ENCODE measurements at regions not wholly inside any gene's neighbourhood (a gene's known extent, or its start where the extent isn't known, plus 50 kb on each side); places are given as distances from the start of the nearest gene placed in this dataset.

GRCh38 chr16:63945806-63946205, 1176.1 kb downstream of the CDH11 start:
- Histone ChIP-seq H3K9ac (ENCODE audit: low read length) (no peak overlapping the region), H3K9me2 (replicated peaks; ENCODE audit: insufficient read depth, low read length) (no peaks in the 10 kb centered on the region), H3K27me3 (ENCODE audit: low read length) (no peaks in the 10 kb centered on the region), H3K36me3 (ENCODE audit: insufficient read depth, low read length) (no peaks in the 10 kb centered on the region), H3K27ac (ENCODE audit: low read length) (no peak overlapping the region), H3K79me2 (ENCODE audit: low read length) (no peaks in the 10 kb centered on the region), H3K9me3 (ENCODE audit: low read length) (no peaks in the 10 kb centered on the region), H2AFZ (ENCODE audit: low read length) (no peak overlapping the region), H3K4me3 (ENCODE audit: low read length) (no peak overlapping the region), H4K20me1 (ENCODE audit: insufficient read depth, low read depth, low read length) (no peaks in the 10 kb centered on the region), H3K4me2 (ENCODE audit: low read depth, low read length, poor library complexity, severe bottlenecking) (no peak overlapping the region), H3K4me1 (ENCODE audit: low read length) (no peaks in the 10 kb centered on the region)
- DNase-seq, result no peak

DNA sequence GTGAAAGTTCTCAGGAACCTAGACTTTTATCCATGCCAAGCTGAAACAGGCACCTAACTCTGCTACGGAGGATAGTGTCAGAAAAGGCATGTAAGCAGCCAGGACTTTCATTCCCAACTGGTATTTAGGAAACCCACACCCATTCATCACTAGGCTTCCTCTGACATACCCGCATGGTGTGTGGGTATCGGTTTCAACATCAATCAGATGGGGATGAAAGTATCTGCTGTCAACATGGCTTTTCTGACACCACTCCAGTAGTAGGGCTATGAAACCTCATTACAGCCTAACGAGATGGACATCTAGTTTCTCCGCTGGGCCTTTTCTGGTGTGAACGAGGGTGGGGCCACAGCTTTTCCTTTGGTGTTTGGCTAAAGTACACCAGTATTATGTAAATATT, 1178.3 kb downstream of the CDH11 start:
- Histone ChIP-seq H3K4me3 (ENCODE audit: low read length) (no peak overlapping the region), H3K27me3 (ENCODE audit: low read length) (no peaks in the 10 kb centered on the region), H4K20me1 (ENCODE audit: insufficient read depth, low read depth, low read length) (no peaks in the 10 kb centered on the region), H3K9me2 (replicated peaks; ENCODE audit: insufficient read depth, low read length) (no peaks in the 10 kb centered on the region), H3K27ac (ENCODE audit: low read length) (no peak overlapping the region), H2AFZ (ENCODE audit: low read length) (no peak overlapping the region), H3K9me3 (ENCODE audit: low read length) (no peaks in the 10 kb centered on the region), H3K9ac (ENCODE audit: low read length) (no peak overlapping the region), H3K4me2 (ENCODE audit: low read depth, low read length, poor library complexity, severe bottlenecking) (no peak overlapping the region), H3K36me3 (ENCODE audit: insufficient read depth, low read length) (no peaks in the 10 kb centered on the region), H3K79me2 (ENCODE audit: low read length) (no peaks in the 10 kb centered on the region), H3K4me1 (ENCODE audit: low read length) (no peaks in the 10 kb centered on the region)
- DNase-seq, result no peak

GRCh38 chr16:63938661-63939060, 1183.2 kb downstream of the CDH11 start:
- no peak overlapping the region for H3K9ac ChIP-seq (ENCODE audit: low read length)
- no peak overlapping the region for H3K27ac ChIP-seq (ENCODE audit: low read length)
- no peaks in the 10 kb centered on the region for H3K9me3 ChIP-seq (ENCODE audit: low read length)
- no peak overlapping the region for H3K4me2 ChIP-seq (ENCODE audit: low read depth, low read length, poor library complexity, severe bottlenecking)
- H3K9me2 ChIP-seq (replicated peaks; ENCODE audit: insufficient read depth, low read length), result no peaks in the 10 kb centered on the region
- DNase-seq, result no peak
- no peaks in the 10 kb centered on the region for H3K27me3 ChIP-seq (ENCODE audit: low read length)
- no peaks in the 10 kb centered on the region for H3K79me2 ChIP-seq (ENCODE audit: low read length)
- no peak overlapping the region for H2AFZ ChIP-seq (ENCODE audit: low read length)
- no peaks in the 10 kb centered on the region for H4K20me1 ChIP-seq (ENCODE audit: insufficient read depth, low read depth, low read length)
- H3K4me3 ChIP-seq (ENCODE audit: low read length), result no peak overlapping the region
- H3K36me3 ChIP-seq (ENCODE audit: insufficient read depth, low read length), result no peaks in the 10 kb centered on the region
- no peaks in the 10 kb centered on the region for H3K4me1 ChIP-seq (ENCODE audit: low read length)

- H3K79me2 ChIP-seq (ENCODE audit: low read length), result no peaks in the 10 kb centered on the region
- no peaks in the 10 kb centered on the region for H4K20me1 ChIP-seq (ENCODE audit: insufficient read depth, low read depth, low read length)
- no peaks in the 10 kb centered on the region for H3K4me1 ChIP-seq (ENCODE audit: low read length)
- no peaks in the 10 kb centered on the region for H3K9me2 ChIP-seq (replicated peaks; ENCODE audit: insufficient read depth, low read length)
- H3K27me3 ChIP-seq (ENCODE audit: low read length), result no peaks in the 10 kb centered on the region
- H3K9ac ChIP-seq (ENCODE audit: low read length), result no peak overlapping the region
- no peaks in the 10 kb centered on the region for H3K9me3 ChIP-seq (ENCODE audit: low read length)
- DNase-seq, result no peak
- H3K4me2 ChIP-seq (ENCODE audit: low read depth, low read length, poor library complexity, severe bottlenecking), result no peak overlapping the region
- no peak overlapping the region for H3K27ac ChIP-seq (ENCODE audit: low read length)
- H3K4me3 ChIP-seq (ENCODE audit: low read length), result no peak overlapping the region
- H2AFZ ChIP-seq (ENCODE audit: low read length), result no peak overlapping the region
- no peaks in the 10 kb centered on the region for H3K36me3 ChIP-seq (ENCODE audit: insufficient read depth, low read length)
Measured at GRCh38 chr16:63933841-63934240, 1188.0 kb downstream of the CDH11 start.

- DNase-seq, result no peak
- Histone ChIP-seq H3K9me3 (ENCODE audit: low read length) (no peaks in the 10 kb centered on the region), H3K79me2 (ENCODE audit: low read length) (no peaks in the 10 kb centered on the region), H3K9me2 (replicated peaks; ENCODE audit: insufficient read depth, low read length) (no peaks in the 10 kb centered on the region), H3K27ac (ENCODE audit: low read length) (no peak overlapping the region), H3K4me3 (ENCODE audit: low read length) (no peak overlapping the region), H3K4me1 (ENCODE audit: low read length) (no peaks in the 10 kb centered on the region), H3K36me3 (ENCODE audit: insufficient read depth, low read length) (no peaks in the 10 kb centered on the region), H3K4me2 (ENCODE audit: low read depth, low read length, poor library complexity, severe bottlenecking) (no peak overlapping the region), H4K20me1 (ENCODE audit: insufficient read depth, low read depth, low read length) (no peaks in the 10 kb centered on the region), H3K9ac (ENCODE audit: low read length) (no peak overlapping the region), H3K27me3 (ENCODE audit: low read length) (no peaks in the 10 kb centered on the region), H2AFZ (ENCODE audit: low read length) (no peak overlapping the region)
Measured at GRCh38 chr16:63928421-63928820, 1193.4 kb downstream of the CDH11 start.

DNA sequence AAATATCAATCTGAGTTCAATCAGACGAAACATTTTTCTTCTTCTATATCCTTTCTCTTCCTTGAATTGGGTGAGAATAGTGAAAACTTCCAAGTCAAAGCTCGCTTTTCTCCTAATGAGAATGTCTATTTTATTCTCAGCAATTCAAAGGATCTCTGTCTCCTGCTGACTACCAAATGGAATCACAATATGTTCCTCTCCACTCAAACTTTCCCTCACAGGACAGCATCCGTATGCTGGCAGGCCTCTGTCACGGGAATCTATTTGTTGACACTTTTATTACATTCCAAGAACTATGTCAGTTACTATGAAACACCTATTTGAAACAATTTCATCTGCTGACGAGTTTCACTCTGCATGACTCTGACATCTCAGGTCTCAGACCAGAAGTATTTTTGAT, 1196.6 kb downstream of the CDH11 start:
- Histone ChIP-seq H3K27ac (ENCODE audit: low read length) (no peak overlapping the region), H4K20me1 (ENCODE audit: insufficient read depth, low read depth, low read length) (no peaks in the 10 kb centered on the region), H3K27me3 (ENCODE audit: low read length) (no peaks in the 10 kb centered on the region), H3K9me3 (ENCODE audit: low read length) (no peaks in the 10 kb centered on the region), H3K9ac (ENCODE audit: low read length) (no peak overlapping the region), H2AFZ (ENCODE audit: low read length) (no peak overlapping the region), H3K4me1 (ENCODE audit: low read length) (no peaks in the 10 kb centered on the region), H3K4me3 (ENCODE audit: low read length) (no peak overlapping the region), H3K79me2 (ENCODE audit: low read length) (no peaks in the 10 kb centered on the region), H3K36me3 (ENCODE audit: insufficient read depth, low read length) (no peaks in the 10 kb centered on the region), H3K9me2 (replicated peaks; ENCODE audit: insufficient read depth, low read length) (no peaks in the 10 kb centered on the region), H3K4me2 (ENCODE audit: low read depth, low read length, poor library complexity, severe bottlenecking) (no peak overlapping the region)
- DNase-seq, result no peak

DNA sequence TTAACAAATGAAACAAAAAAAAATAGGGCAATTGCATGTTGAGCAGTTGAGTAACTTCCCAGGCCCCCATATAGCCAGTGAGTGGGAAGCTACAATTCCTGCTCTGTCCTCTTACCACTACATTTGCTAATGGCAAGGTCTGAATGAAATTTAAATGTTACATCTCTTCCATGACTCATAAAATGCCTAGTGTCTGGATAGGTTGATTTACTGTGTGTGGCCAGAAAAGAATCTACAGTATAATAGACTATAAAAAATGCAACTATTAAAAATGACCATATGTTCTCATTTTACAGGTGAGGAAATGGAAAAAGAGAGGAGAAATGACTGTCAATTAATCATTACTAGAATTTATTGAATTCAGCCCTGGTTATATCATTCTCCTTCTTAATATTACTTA, 1199.3 kb downstream of the CDH11 start:
- H2AFZ ChIP-seq (ENCODE audit: low read length), result no peak overlapping the region
- no peaks in the 10 kb centered on the region for H3K9me3 ChIP-seq (ENCODE audit: low read length)
- H3K4me3 ChIP-seq (ENCODE audit: low read length), result no peak overlapping the region
- no peaks in the 10 kb centered on the region for H3K27me3 ChIP-seq (ENCODE audit: low read length)
- H3K27ac ChIP-seq (ENCODE audit: low read length), result no peak overlapping the region
- DNase-seq, result no peak
- H3K4me2 ChIP-seq (ENCODE audit: low read depth, low read length, poor library complexity, severe bottlenecking), result no peak overlapping the region
- no peaks in the 10 kb centered on the region; the same call in 1 of the 2 replicates for H3K36me3 ChIP-seq (ENCODE audit: insufficient read depth, low read length)
- H3K9me2 ChIP-seq (replicated peaks; ENCODE audit: insufficient read depth, low read length), result no peaks in the 10 kb centered on the region
- H3K4me1 ChIP-seq (ENCODE audit: low read length), result no peaks in the 10 kb centered on the region
- H3K9ac ChIP-seq (ENCODE audit: low read length), result no peak overlapping the region
- no peaks in the 10 kb centered on the region for H3K79me2 ChIP-seq (ENCODE audit: low read length)
- no peaks in the 10 kb centered on the region for H4K20me1 ChIP-seq (ENCODE audit: insufficient read depth, low read depth, low read length)

DNA sequence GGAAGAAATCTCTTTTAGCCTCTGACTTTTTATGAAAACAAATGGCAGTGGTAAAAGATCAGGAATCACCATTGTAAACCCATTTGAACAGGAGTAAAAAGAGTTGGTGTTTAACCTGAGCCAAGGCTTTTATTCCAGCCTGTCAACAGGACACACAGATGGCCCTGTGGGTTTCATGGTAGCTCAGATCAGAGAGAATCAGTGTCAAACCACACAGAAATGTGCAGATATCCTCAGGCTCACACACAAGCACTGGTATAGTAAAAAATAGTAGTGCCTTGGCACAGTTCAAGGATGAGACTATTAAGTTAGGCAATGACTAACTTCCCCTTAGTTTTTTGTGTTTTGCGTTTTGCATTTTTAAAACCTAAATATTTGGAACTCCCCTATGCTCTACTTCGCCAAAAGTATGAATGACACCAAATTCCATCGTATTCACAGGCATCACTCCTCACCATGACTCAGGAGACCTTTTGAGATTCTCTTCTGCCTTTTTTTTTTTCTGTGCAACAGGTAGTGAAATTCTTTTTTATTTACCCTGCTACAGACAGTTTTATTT, 1200.0 kb downstream of the CDH11 start:
- Histone ChIP-seq H3K4me2 (ENCODE audit: low read depth, low read length, poor library complexity, severe bottlenecking) (no peak overlapping the region), H3K4me1 (ENCODE audit: low read length) (no peaks in the 10 kb centered on the region), H3K9me3 (ENCODE audit: low read length) (no peaks in the 10 kb centered on the region), H3K79me2 (ENCODE audit: low read length) (no peaks in the 10 kb centered on the region), H2AFZ (ENCODE audit: low read length) (0 out of 2 replicates have a peak overlapping the region, but pooled peaks have one; percentile 43), H3K9me2 (replicated peaks; ENCODE audit: insufficient read depth, low read length) (no peaks in the 10 kb centered on the region), H3K9ac (ENCODE audit: low read length) (no peak overlapping the region), H3K27ac (ENCODE audit: low read length) (no peak overlapping the region), H3K27me3 (ENCODE audit: low read length) (no peaks in the 10 kb centered on the region), H3K4me3 (ENCODE audit: low read length) (no peak overlapping the region), H3K36me3 (ENCODE audit: insufficient read depth, low read length) (no peaks in the 10 kb centered on the region; the same call in 1 of the 2 replicates), H4K20me1 (ENCODE audit: insufficient read depth, low read depth, low read length) (no peaks in the 10 kb centered on the region)
- no peak for DNase-seq

DNA sequence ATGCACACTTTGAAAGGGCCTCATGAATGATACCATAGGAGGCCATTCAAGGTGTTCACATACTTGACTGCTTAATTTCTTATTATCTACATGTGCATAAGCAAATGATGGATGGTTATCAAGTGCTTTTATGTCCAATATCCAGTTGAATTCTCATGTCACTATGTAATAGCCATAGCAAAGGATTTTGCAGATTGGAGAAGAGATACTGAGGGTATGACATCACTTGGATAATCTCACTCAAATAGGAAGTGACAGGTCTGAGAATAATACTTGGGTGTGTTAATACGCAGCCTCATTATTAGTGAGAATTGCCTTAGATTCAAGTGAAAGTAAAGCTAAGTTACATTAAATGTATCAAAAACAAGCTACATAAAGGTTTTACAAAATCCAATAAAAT, 1208.6 kb downstream of the CDH11 start:
- Histone ChIP-seq H3K36me3 (ENCODE audit: insufficient read depth, low read length) (no peaks in the 10 kb centered on the region), H3K27ac (ENCODE audit: low read length) (no peak overlapping the region), H3K9ac (ENCODE audit: low read length) (no peak overlapping the region), H3K4me1 (ENCODE audit: low read length) (no peaks in the 10 kb centered on the region), H3K9me2 (replicated peaks; ENCODE audit: insufficient read depth, low read length) (no peaks in the 10 kb centered on the region), H3K9me3 (ENCODE audit: low read length) (no peaks in the 10 kb centered on the region), H4K20me1 (ENCODE audit: insufficient read depth, low read depth, low read length) (no peaks in the 10 kb centered on the region), H3K4me2 (ENCODE audit: low read depth, low read length, poor library complexity, severe bottlenecking) (no peak overlapping the region), H2AFZ (ENCODE audit: low read length) (no peak overlapping the region), H3K4me3 (ENCODE audit: low read length) (no peak overlapping the region), H3K27me3 (ENCODE audit: low read length) (no peaks in the 10 kb centered on the region), H3K79me2 (ENCODE audit: low read length) (no peaks in the 10 kb centered on the region)
- DNase-seq, result no peak

Measured in Karpas-422 (cell line).